HCT116 (cell line): ENCODE measurements at regions not wholly inside any gene's neighbourhood (a gene's known extent, or its start where the extent isn't known, plus 50 kb on each side); places are given as distances from the start of the nearest gene placed in this dataset.
"Not testable (repeated sequence)": the region's sequence is repeated elsewhere in the genome, so short reads cannot be mapped to it uniquely, and the experiment has no call there.

Source experiments
- ATAC-seq: fragments of 200-7000 bp; cut with Tn5 transposase; 2 replicates; pipeline ENCODE4 v1.9.1; 2020; ENCODE audit warnings: mild to moderate bottlenecking, moderate library complexity
- BruUV-seq: library from RNA; stranded (reverse); fragments of 400-500 nt; replicated peaks from 2 replicates; lab custom pipeline; 2021; lab: Mats Ljungman, UMichigan
- CTCF ChIA-PET: fragments of 300-600 bp; sonication (Branson Sonifier 250); formaldehyde crosslinking; loops from one replicate; lab custom pipeline; 2021; ENCODE audit warnings: antibody characterized with exemption; lab: Charles Lee
- POLR2A ChIA-PET: fragments of 300-600, 350-600 bp; sonication (Branson Sonifier 250); formaldehyde crosslinking; loops from one replicate; lab custom pipeline; 2021; ENCODE audit warnings: antibody characterized with exemption; lab: Charles Lee
- RAD21 ChIA-PET, 2 experiments: fragments of 300-600 bp; sonication (Branson Sonifier 250); formaldehyde crosslinking; loops; one replicate each; lab custom pipeline; 2023; ENCODE audit warnings: low total read pairs in 2 of 2; ENCODE audit not compliant: uncharacterized antibody in 2 of 2, unreplicated experiment in 2 of 2, low non-redundant PET in 1 of 2; lab: Charles Lee
- DNase-seq: peaks from one replicate; pipeline ENCODE4 v3.0.0-alpha.2; 2010; ENCODE audit warnings: low read depth, low spot score
- H2AFZ ChIP-seq: fragments of 200-600 bp; shearing (Covaris generic), sonication (generic); 2 replicates; pipeline ENCODE4 v1.6.1; 2017; ENCODE audit warnings: low read depth, mixed run types, mixed read lengths, antibody characterized with exemption, low read length; ENCODE audit not compliant: poor library complexity, severe bottlenecking
- H3K27ac ChIP-seq: 2 replicates; pipeline ENCODE4 v1.5.1; 2012; ENCODE audit warnings: low read depth, low read length
- H3K27me3 ChIP-seq: fragments of 200-600 bp; sonication (generic); 2 replicates; pipeline ENCODE4 v1.6.1; 2016; ENCODE audit warnings: mixed run types, low read length, mixed read lengths; ENCODE audit not compliant: insufficient read depth
- H3K36me3 ChIP-seq, 2 experiments: fragments of 200-500 bp in 1 of 2; fragments of 200-600 bp in 1 of 2; sonication (Bioruptor generic) in 1 of 2; sonication (generic) in 1 of 2; 2 replicates each; pipeline versions ENCODE4 v1.5.1 to v1.6.1; 2014 to 2016; ENCODE audit warnings: low read length in 2 of 2, inconsistent platforms in 1 of 2, mixed read lengths in 1 of 2, mixed run types in 1 of 2; ENCODE audit not compliant: insufficient read depth in 2 of 2, control insufficient read depth in 1 of 2
- H3K4me1 ChIP-seq, 2 experiments: fragments of 200-600 bp in 1 of 2; sonication (generic) in 1 of 2; 2 replicates each; pipeline versions ENCODE4 v1.5.1 to v1.6.1; 2012 to 2017; ENCODE audit warnings: low read length in 2 of 2, inconsistent platforms in 1 of 2, mild to moderate bottlenecking in 1 of 2, mixed read lengths in 1 of 2, mixed run types in 1 of 2, moderate library complexity in 1 of 2; ENCODE audit not compliant: insufficient read depth in 2 of 2, control insufficient read depth in 1 of 2
- H3K4me2 ChIP-seq: fragments of 200-600 bp; sonication (generic); 2 replicates; pipeline ENCODE4 v1.6.1; 2017; ENCODE audit warnings: mixed run types, low read length, mixed read lengths
- H3K4me3 ChIP-seq, 2 experiments: fragments of 200-600 bp in 1 of 2; sonication (generic) in 1 of 2; replicated peaks in 1 of 2; 2 replicates each; pipeline ENCODE4 v1.5.1; 2011 to 2016; ENCODE audit warnings: low read length in 2 of 2, control low read depth in 1 of 2, low read depth in 1 of 2, mild to moderate bottlenecking in 1 of 2, mixed read lengths in 1 of 2, mixed run types in 1 of 2
- H3K79me2 ChIP-seq: fragments of 200-600 bp; sonication (generic); 2 replicates; pipeline ENCODE4 v1.6.1; 2017; ENCODE audit warnings: mild to moderate bottlenecking, mixed run types, low read length, moderate library complexity, mixed read lengths; ENCODE audit not compliant: insufficient read depth
- H3K9ac ChIP-seq: fragments of 200-600 bp; sonication (generic); 2 replicates; pipeline ENCODE4 v1.6.1; 2016; ENCODE audit warnings: low read length, mixed read lengths
- H3K9me2 ChIP-seq: fragments of 200-600 bp; sonication (generic), shearing (Covaris generic); 2 replicates; pipeline ENCODE4 v1.6.1; 2017; ENCODE audit warnings: mixed run types, mild to moderate bottlenecking, moderate library complexity; ENCODE audit not compliant: insufficient read depth
- H3K9me3 ChIP-seq, 2 experiments: fragments of 200-500 bp in 1 of 2; fragments of 200-600 bp in 1 of 2; sonication (Bioruptor generic) in 1 of 2; sonication (generic) in 1 of 2; 2 replicates each; pipeline ENCODE4 v1.6.1; 2014 to 2017; ENCODE audit warnings: low read length in 2 of 2, mixed read lengths in 2 of 2, inconsistent platforms in 1 of 2, low read depth in 1 of 2, mild to moderate bottlenecking in 1 of 2, mixed run types in 1 of 2, moderate library complexity in 1 of 2; ENCODE audit not compliant: control insufficient read depth in 1 of 2, insufficient read depth in 1 of 2
- H4K20me1 ChIP-seq: fragments of 200-600 bp; sonication (generic), shearing (Covaris generic); 2 replicates; pipeline ENCODE4 v1.6.1; 2017; ENCODE audit warnings: mixed run types, mild to moderate bottlenecking, moderate library complexity; ENCODE audit not compliant: insufficient read depth
- CBX3 ChIP-seq: IDR thresholded peaks from 2 replicates; pipeline ENCODE4 v1.6.1; 2012; ENCODE audit warnings: low read depth
- CEBPB ChIP-seq: IDR thresholded peaks from 2 replicates; pipeline ENCODE4 v1.6.1; 2012; ENCODE audit warnings: low read depth
- EZH2phosphoT487 ChIP-seq: fragments of 200-600 bp; IDR thresholded peaks from 2 replicates; pipeline ENCODE4 v1.6.1; 2018; ENCODE audit warnings: antibody characterized with exemption, borderline replicate concordance
- FOSL1 ChIP-seq: IDR thresholded peaks from 2 replicates; pipeline ENCODE4 v1.6.1; 2012; ENCODE audit warnings: low read depth
- JUND ChIP-seq: IDR thresholded peaks from 2 replicates; pipeline ENCODE4 v1.6.1; 2012
- POLR2A ChIP-seq: IDR thresholded peaks from 2 replicates; pipeline ENCODE4 v1.7.0; 2011; ENCODE audit warnings: borderline replicate concordance; ENCODE audit not compliant: insufficient read depth, insufficient read length; ENCODE audit errors: extremely low read depth
- POLR2AphosphoS5 ChIP-seq: IDR thresholded peaks from 2 replicates; pipeline ENCODE4 v1.6.1; 2011; ENCODE audit warnings: mild to moderate bottlenecking, low read depth, low read length, moderate library complexity
- SIN3A ChIP-seq: IDR thresholded peaks from 2 replicates; pipeline ENCODE4 v1.6.1; 2012; ENCODE audit warnings: low read depth
- SP1 ChIP-seq: IDR thresholded peaks from 2 replicates; pipeline ENCODE4 v1.6.1; 2012; ENCODE audit warnings: low read depth
- SRF ChIP-seq: IDR thresholded peaks from 2 replicates; pipeline ENCODE4 v1.6.1; 2012; ENCODE audit warnings: low read depth
- ZFX ChIP-seq: fragments of 450-650 bp; IDR thresholded peaks from 2 replicates; pipeline ENCODE4 v1.6.1; 2017
- ZNF274 ChIP-seq: fragments of 200-500 bp; sonication (Bioruptor generic); IDR thresholded peaks from 2 replicates; pipeline ENCODE4 v1.6.1; 2014; ENCODE audit warnings: mild to moderate bottlenecking, low read depth, low read length, inconsistent platforms
- intact Hi-C: fragments of 100-400 bp; cut with micrococcal nuclease; formaldehyde crosslinking; loops from 2 replicates; pipeline ENCODE4 v1.10.0; 2022
- TF ChIP-seq, protein P1 (sequence below): IDR thresholded peaks from 2 replicates; pipeline ENCODE4 v1.6.1; 2011; ENCODE audit warnings: mild to moderate bottlenecking, low read length, moderate library complexity; ENCODE audit not compliant: insufficient replicate concordance; ENCODE audit errors: extremely low read depth
- TF ChIP-seq, protein P2 (sequence below): IDR thresholded peaks from 2 replicates; pipeline ENCODE4 v1.6.1; 2012
- TF ChIP-seq, protein P3 (sequence below): IDR thresholded peaks from 2 replicates; pipeline ENCODE4 v1.6.1; 2012; ENCODE audit warnings: low read depth
- TF ChIP-seq, protein P4 (sequence below): IDR thresholded peaks from 2 replicates; pipeline ENCODE4 v1.6.1; 2012

DNA sequence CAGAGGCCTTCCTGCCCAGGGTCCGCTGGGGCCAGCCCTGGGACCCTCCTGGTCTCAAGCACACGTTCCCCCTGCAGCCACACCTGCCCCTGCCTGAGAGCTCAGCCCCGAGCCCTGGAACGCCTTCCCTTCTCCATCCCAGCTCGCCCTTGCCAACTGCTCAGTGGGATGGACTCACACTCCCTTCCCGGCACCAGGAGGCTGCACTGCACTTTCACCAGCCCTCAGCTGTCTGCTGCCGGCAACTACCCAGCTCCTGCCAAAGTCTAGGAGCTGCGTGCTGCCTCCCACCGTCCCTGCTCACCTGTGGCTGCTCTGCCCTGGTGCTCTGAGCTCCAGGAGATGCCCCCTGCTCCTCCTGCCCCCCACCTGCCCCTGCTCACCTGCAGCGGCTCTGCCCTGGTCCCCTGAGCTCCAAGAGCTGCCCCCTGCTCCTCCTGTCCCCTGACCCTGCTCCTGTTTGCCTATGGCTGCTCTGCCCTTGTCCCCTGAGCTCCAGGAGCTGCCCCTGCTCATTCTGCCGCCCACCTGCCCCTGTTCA is 246.4 kb downstream of the TMEM121 start:
- H4K20me1 ChIP-seq, intact Hi-C loops, H3K9ac ChIP-seq, H2AFZ ChIP-seq, H3K4me2 ChIP-seq, RAD21 ChIA-PET, DNase-seq, POLR2A ChIA-PET, BruUV-seq, ATAC-seq, H3K36me3 ChIP-seq, H3K27ac ChIP-seq, H3K9me2 ChIP-seq, CTCF ChIA-PET, H3K4me1 ChIP-seq, H3K79me2 ChIP-seq, H3K4me3 ChIP-seq, H3K27me3 ChIP-seq, H3K9me3 ChIP-seq: not testable (repeated sequence)

DNA sequence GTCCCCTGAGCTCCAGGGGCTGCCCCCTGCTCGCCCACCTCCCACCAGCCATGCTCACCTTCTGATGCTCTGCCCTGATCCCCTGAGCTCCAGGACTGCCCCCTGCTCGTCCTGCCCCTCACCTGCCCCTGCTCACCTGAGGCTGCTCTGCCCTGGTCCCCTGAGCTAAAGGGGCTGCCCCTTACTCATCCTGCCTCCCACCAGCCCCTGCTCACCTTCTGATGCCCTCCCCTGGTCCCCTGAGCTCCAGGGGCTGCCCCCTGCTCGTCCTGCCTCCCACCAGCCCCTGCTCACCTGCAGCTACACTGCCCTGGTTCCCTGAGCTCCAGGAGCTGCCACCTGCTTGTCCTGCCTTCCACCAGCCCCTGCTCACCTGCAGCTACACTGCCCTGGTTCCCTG is 247.2 kb downstream of the TMEM121 start:
- CTCF ChIA-PET: interaction anchor here (0.7 kb wide), 1 partner anchor 27 kb away, joined by 5 read pairs; no protein-coding TSS in a partner anchor
- H2AFZ ChIP-seq: no peak overlapping the region
- intact Hi-C loops: no loop called here
- TF ChIP-seq, protein P1, sequence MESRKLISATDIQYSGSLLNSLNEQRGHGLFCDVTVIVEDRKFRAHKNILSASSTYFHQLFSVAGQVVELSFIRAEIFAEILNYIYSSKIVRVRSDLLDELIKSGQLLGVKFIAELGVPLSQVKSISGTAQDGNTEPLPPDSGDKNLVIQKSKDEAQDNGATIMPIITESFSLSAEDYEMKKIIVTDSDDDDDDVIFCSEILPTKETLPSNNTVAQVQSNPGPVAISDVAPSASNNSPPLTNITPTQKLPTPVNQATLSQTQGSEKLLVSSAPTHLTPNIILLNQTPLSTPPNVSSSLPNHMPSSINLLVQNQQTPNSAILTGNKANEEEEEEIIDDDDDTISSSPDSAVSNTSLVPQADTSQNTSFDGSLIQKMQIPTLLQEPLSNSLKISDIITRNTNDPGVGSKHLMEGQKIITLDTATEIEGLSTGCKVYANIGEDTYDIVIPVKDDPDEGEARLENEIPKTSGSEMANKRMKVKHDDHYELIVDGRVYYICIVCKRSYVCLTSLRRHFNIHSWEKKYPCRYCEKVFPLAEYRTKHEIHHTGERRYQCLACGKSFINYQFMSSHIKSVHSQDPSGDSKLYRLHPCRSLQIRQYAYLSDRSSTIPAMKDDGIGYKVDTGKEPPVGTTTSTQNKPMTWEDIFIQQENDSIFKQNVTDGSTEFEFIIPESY: no peak
- TF ChIP-seq EZH2phosphoT487 (no peak), POLR2A (no peak), ZNF274 (no peak), POLR2AphosphoS5 (no peak), CEBPB (no peak), JUND (no peak), FOSL1 (no peak), CBX3 (no peak), SIN3A (no peak), SRF (no peak), ZFX (no peak), SP1 (no peak)
- TF ChIP-seq, protein P2, sequence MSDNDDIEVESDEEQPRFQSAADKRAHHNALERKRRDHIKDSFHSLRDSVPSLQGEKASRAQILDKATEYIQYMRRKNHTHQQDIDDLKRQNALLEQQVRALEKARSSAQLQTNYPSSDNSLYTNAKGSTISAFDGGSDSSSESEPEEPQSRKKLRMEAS: no peak
- TF ChIP-seq, protein P3, sequence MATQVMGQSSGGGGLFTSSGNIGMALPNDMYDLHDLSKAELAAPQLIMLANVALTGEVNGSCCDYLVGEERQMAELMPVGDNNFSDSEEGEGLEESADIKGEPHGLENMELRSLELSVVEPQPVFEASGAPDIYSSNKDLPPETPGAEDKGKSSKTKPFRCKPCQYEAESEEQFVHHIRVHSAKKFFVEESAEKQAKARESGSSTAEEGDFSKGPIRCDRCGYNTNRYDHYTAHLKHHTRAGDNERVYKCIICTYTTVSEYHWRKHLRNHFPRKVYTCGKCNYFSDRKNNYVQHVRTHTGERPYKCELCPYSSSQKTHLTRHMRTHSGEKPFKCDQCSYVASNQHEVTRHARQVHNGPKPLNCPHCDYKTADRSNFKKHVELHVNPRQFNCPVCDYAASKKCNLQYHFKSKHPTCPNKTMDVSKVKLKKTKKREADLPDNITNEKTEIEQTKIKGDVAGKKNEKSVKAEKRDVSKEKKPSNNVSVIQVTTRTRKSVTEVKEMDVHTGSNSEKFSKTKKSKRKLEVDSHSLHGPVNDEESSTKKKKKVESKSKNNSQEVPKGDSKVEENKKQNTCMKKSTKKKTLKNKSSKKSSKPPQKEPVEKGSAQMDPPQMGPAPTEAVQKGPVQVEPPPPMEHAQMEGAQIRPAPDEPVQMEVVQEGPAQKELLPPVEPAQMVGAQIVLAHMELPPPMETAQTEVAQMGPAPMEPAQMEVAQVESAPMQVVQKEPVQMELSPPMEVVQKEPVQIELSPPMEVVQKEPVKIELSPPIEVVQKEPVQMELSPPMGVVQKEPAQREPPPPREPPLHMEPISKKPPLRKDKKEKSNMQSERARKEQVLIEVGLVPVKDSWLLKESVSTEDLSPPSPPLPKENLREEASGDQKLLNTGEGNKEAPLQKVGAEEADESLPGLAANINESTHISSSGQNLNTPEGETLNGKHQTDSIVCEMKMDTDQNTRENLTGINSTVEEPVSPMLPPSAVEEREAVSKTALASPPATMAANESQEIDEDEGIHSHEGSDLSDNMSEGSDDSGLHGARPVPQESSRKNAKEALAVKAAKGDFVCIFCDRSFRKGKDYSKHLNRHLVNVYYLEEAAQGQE: no peak
- TF ChIP-seq, protein P4, sequence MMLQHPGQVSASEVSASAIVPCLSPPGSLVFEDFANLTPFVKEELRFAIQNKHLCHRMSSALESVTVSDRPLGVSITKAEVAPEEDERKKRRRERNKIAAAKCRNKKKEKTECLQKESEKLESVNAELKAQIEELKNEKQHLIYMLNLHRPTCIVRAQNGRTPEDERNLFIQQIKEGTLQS: no peak

More for the DNA sequence above, 247.2 kb downstream of the TMEM121 start:
- ATAC-seq (0 out of 2 replicates have a peak, but pooled peaks have one; percentile 10), DNase-seq (no peak)
- Histone ChIP-seq H3K9ac (no peak overlapping the region), H3K4me3 (no peak overlapping the region), H3K9me3 (no peaks in the 10 kb centered on the region), H3K4me2 (no peak overlapping the region), H4K20me1 (no peaks in the 10 kb centered on the region), H3K79me2 (no peaks in the 10 kb centered on the region), H3K9me2 (no peaks in the 10 kb centered on the region), H3K36me3 (no peaks in the 10 kb centered on the region), H3K4me1 (no peaks in the 10 kb centered on the region), H3K27ac (no peak overlapping the region), H3K27me3 (no peaks in the 10 kb centered on the region)
- ChIA-PET POLR2A (no interaction called here), RAD21 (interaction anchor here in 1 of 2 experiments (0.7 kb wide), 1 partner anchor 185 kb away, joined by 3 read pairs; no protein-coding TSS in a partner anchor)
- BruUV-seq: no TSS peak
